GM20431 (cell line): ENCODE measurements at regions not wholly inside any gene's neighbourhood (a gene's known extent, or its start where the extent isn't known, plus 50 kb on each side); places are given as distances from the start of the nearest gene placed in this dataset.
"Not testable (repeated sequence)": the region's sequence is repeated elsewhere in the genome, so short reads cannot be mapped to it uniquely, and the experiment has no call there.

Source experiments
- in situ Hi-C: fragments of 300-500 bp; cut with MseI, MboI; formaldehyde crosslinking; loops from one replicate; pipeline ENCODE4 v1.15.0; 2020; ENCODE audit warnings: low sequenced_read_pairs; ENCODE audit not compliant: unreplicated experiment

GRCh38 chr12:17025424-17025823, 419.5 kb upstream of the LMO3 start:
- in situ Hi-C loops: not testable (repeated sequence)

GRCh38 chr12:17020765-17021164, 414.8 kb upstream of the LMO3 start:
- in situ Hi-C loops: no loop called here

GRCh38 chr12:17017402-17017801, 411.4 kb upstream of the LMO3 start:
- in situ Hi-C loops: no loop called here

GRCh38 chr12:17016116-17016864, 410.3 kb upstream of the LMO3 start:
- in situ Hi-C loops: no loop called here

GRCh38 chr12:17015501-17015900, 409.5 kb upstream of the LMO3 start:
- in situ Hi-C loops: no loop called here

GRCh38 chr12:17007442-17008040, 401.6 kb upstream of the LMO3 start:
- in situ Hi-C loops: not testable (repeated sequence)

- in situ Hi-C loops: not testable (repeated sequence)
These were observed 392.6 kb upstream of the LMO3 start for GRCh38 chr12:16998538-16998937.

GRCh38 chr12:16984484-16984883, 378.5 kb upstream of the LMO3 start:
- in situ Hi-C loops: no loop called here

GRCh38 chr12:16972923-16973770, 367.2 kb upstream of the LMO3 start:
- in situ Hi-C loops: no loop called here

GRCh38 chr12:16962889-16963288, 356.9 kb upstream of the LMO3 start:
- in situ Hi-C loops: no loop called here

- in situ Hi-C loops: no loop called here
These were observed 349.2 kb upstream of the LMO3 start for GRCh38 chr12:16955083-16955657.

GRCh38 chr12:16949871-16950667, 344.1 kb upstream of the LMO3 start:
- in situ Hi-C loops: no loop called here

GRCh38 chr12:16949371-16949770, 343.4 kb upstream of the LMO3 start:
- in situ Hi-C loops: no loop called here

- in situ Hi-C loops: no loop called here
These were observed 340.7 kb upstream of the LMO3 start for GRCh38 chr12:16946704-16947103.

GRCh38 chr12:16939871-16940306, 333.9 kb upstream of the LMO3 start:
- in situ Hi-C loops: no loop called here

GRCh38 chr12:16927259-16927658, 321.3 kb upstream of the LMO3 start:
- in situ Hi-C loops: no loop called here

GRCh38 chr12:16920451-16920850, 314.5 kb upstream of the LMO3 start:
- in situ Hi-C loops: no loop called here

GRCh38 chr12:16919551-16919950, 313.6 kb upstream of the LMO3 start:
- in situ Hi-C loops: no loop called here

GRCh38 chr12:16914853-16915252, 308.9 kb upstream of the LMO3 start:
- in situ Hi-C loops: no loop called here
